Neural cell (in vitro differentiated cells): ENCODE measurements at regions not wholly inside any gene's neighbourhood (a gene's known extent, or its start where the extent isn't known, plus 50 kb on each side); places are given as distances from the start of the nearest gene placed in this dataset.

Experiments
- H2AFZ ChIP-seq: fragments of 200-600, 300-800 bp; sonication (generic), shearing (Covaris generic); 2 replicates; pipeline ENCODE4 v1.6.0; 2014; ENCODE audit warnings: low read depth, mild to moderate bottlenecking, antibody characterized with exemption, low read length, moderate library complexity
- H3F3A ChIP-seq: fragments of 200-600 bp; shearing (Covaris generic); 2 replicates; pipeline ENCODE4 v1.6.1; 2016; ENCODE audit warnings: mild to moderate bottlenecking, moderate library complexity, mixed read lengths, antibody characterized with exemption, low read length; ENCODE audit not compliant: insufficient read depth, poor library complexity, severe bottlenecking
- H3K27ac ChIP-seq: fragments of 200-600, 300-800 bp; sonication (generic), shearing (Covaris generic); 2 replicates; pipeline ENCODE4 v1.5.1; 2014; ENCODE audit warnings: mild to moderate bottlenecking, low read length, moderate library complexity
- H3K27me3 ChIP-seq: fragments of 300-800, 200-600 bp; sonication (generic), shearing (Covaris generic); 2 replicates; pipeline ENCODE4 v1.6.0; 2014; ENCODE audit warnings: mild to moderate bottlenecking, low read depth, low read length, moderate library complexity; ENCODE audit not compliant: insufficient read depth
- H3K36me3 ChIP-seq: fragments of 300-800, 200-600 bp; sonication (generic), shearing (Covaris generic); 2 replicates; pipeline ENCODE4 v1.5.1; 2014; ENCODE audit warnings: mild to moderate bottlenecking, antibody characterized with exemption, low read length, moderate library complexity; ENCODE audit not compliant: insufficient read depth
- H3K4me2 ChIP-seq: fragments of 300-800, 200-600 bp; sonication (generic), shearing (Covaris generic); 2 replicates; pipeline ENCODE4 v1.6.0; 2014; ENCODE audit warnings: mild to moderate bottlenecking, low read length
- H3K4me3 ChIP-seq: fragments of 300-800, 200-600 bp; sonication (generic), shearing (Covaris generic); 2 replicates; pipeline ENCODE4 v1.5.1; 2014; ENCODE audit warnings: mild to moderate bottlenecking, low read length, moderate library complexity
- H3K79me2 ChIP-seq: fragments of 200-600 bp; shearing (Covaris generic); replicated peaks from 2 replicates; pipeline ENCODE4 v1.6.0; 2014; ENCODE audit warnings: mild to moderate bottlenecking, low read length, moderate library complexity; ENCODE audit not compliant: insufficient read depth
- H3K9ac ChIP-seq: fragments of 300-800, 200-600 bp; sonication (generic), shearing (Covaris generic); 2 replicates; pipeline ENCODE4 v1.6.1; 2016; ENCODE audit warnings: mild to moderate bottlenecking, low read length, mixed read lengths
- H3K9me2 ChIP-seq: fragments of 200-600 bp; shearing (Covaris generic); 2 replicates; pipeline ENCODE4 v1.6.1; 2016; ENCODE audit warnings: mild to moderate bottlenecking, low read length, mixed read lengths; ENCODE audit not compliant: insufficient read depth
- H3K9me3 ChIP-seq: fragments of 200-600, 300-800 bp; sonication (generic), shearing (Covaris generic); 2 replicates; pipeline ENCODE4 v1.6.1; 2016; ENCODE audit warnings: mild to moderate bottlenecking, mixed run types, low read length, moderate library complexity, mixed read lengths
- H4K20me1 ChIP-seq: fragments of 200-600 bp; shearing (Covaris generic); 2 replicates; pipeline ENCODE4 v1.6.1; 2016; ENCODE audit warnings: mild to moderate bottlenecking, mixed run types; ENCODE audit not compliant: insufficient read depth
- CTCF ChIP-seq: fragments of 450-650 bp; IDR thresholded peaks from 2 replicates; pipeline ENCODE4 v1.5.1; 2014; ENCODE audit warnings: antibody characterized with exemption, mild to moderate bottlenecking, moderate library complexity; ENCODE audit not compliant: poor library complexity, severe bottlenecking
- EP300 ChIP-seq: fragments of 450-650 bp; conservative IDR thresholded peaks from 2 replicates; pipeline ENCODE4 v1.6.1; 2014; ENCODE audit warnings: antibody characterized with exemption, mild to moderate bottlenecking, moderate library complexity; ENCODE audit not compliant: poor library complexity, severe bottlenecking
- EZH2 ChIP-seq: fragments of 200-600, 300-800 bp; shearing (Covaris generic), sonication (generic); IDR thresholded peaks from 2 replicates; pipeline ENCODE4 v1.6.1; 2014; ENCODE audit warnings: antibody characterized with exemption, low read length, borderline replicate concordance, mild to moderate bottlenecking; ENCODE audit not compliant: insufficient read depth, poor library complexity, severe bottlenecking
- MXI1 ChIP-seq: fragments of 450-650 bp; conservative IDR thresholded peaks from 2 replicates; pipeline ENCODE4 v1.6.1; 2014; ENCODE audit warnings: antibody characterized with exemption, mild to moderate bottlenecking; ENCODE audit not compliant: poor library complexity, severe bottlenecking
- POLR2AphosphoS5 ChIP-seq: IDR thresholded peaks from 2 replicates; pipeline ENCODE4 v1.6.1; 2012
- RAD21 ChIP-seq: fragments of 450-650 bp; conservative IDR thresholded peaks from 2 replicates; pipeline ENCODE4 v1.6.1; 2014; ENCODE audit warnings: antibody characterized with exemption, mild to moderate bottlenecking, moderate library complexity
- REST ChIP-seq: IDR thresholded peaks from 2 replicates; pipeline ENCODE4 v1.6.1; 2012; ENCODE audit warnings: borderline replicate concordance
- SMC3 ChIP-seq: fragments of 450-650 bp; conservative IDR thresholded peaks from 2 replicates; pipeline ENCODE4 v1.6.1; 2014; ENCODE audit warnings: antibody characterized with exemption, mild to moderate bottlenecking, moderate library complexity; ENCODE audit not compliant: poor library complexity
- TAF1 ChIP-seq: IDR thresholded peaks from 2 replicates; pipeline ENCODE4 v1.6.1; 2012; ENCODE audit warnings: low read depth

- Histone ChIP-seq H2AFZ (no peak overlapping the region), H3K27ac (no peak overlapping the region), H3K9ac (no peak overlapping the region), H3K36me3 (no peaks in the 10 kb centered on the region), H3K4me3 (no peak overlapping the region), H3K4me2 (no peak overlapping the region), H3K9me2 (no peaks in the 10 kb centered on the region), H3K27me3 (no peaks in the 10 kb centered on the region), H4K20me1 (no peaks in the 10 kb centered on the region), H3K9me3 (no peaks in the 10 kb centered on the region), H3F3A (peaks cover 4% of the 10 kb centered on the region), H3K79me2 (no peaks in the 10 kb centered on the region)
- TF ChIP-seq SMC3 (no peak), RAD21 (no peak), EZH2 (no peak), TAF1 (no peak), CTCF (no peak), MXI1 (no peak), REST (no peak), POLR2AphosphoS5 (no peak)
Measured at GRCh38 chr1:70536708-70537366, 125.8 kb downstream of the CTH start.

- no peaks in the 10 kb centered on the region for H3K79me2 ChIP-seq
- no peaks in the 10 kb centered on the region for H3K9me3 ChIP-seq
- no peak overlapping the region for H3K9ac ChIP-seq
- no peaks in the 10 kb centered on the region for H4K20me1 ChIP-seq
- peaks cover 9% of the 10 kb centered on the region for H3F3A ChIP-seq
- H3K27ac ChIP-seq: no peak overlapping the region
- H3K4me3 ChIP-seq: no peak overlapping the region
- H3K9me2 ChIP-seq: no peaks in the 10 kb centered on the region
- no peak overlapping the region for H3K4me2 ChIP-seq
- TF ChIP-seq POLR2AphosphoS5: no peak
- TF ChIP-seq CTCF: no peak
- no peak for TF ChIP-seq MXI1
- TF ChIP-seq EP300: no peak
- no peak for TF ChIP-seq TAF1
- no peaks in the 10 kb centered on the region for H3K36me3 ChIP-seq
- H3K27me3 ChIP-seq: no peaks in the 10 kb centered on the region
- no peak overlapping the region for H2AFZ ChIP-seq
Measured at GRCh38 chr1:70537788-70538187, 126.7 kb downstream of the CTH start.
